Liver (tissue), 8 donors: ENCODE measurements at regions not wholly inside any gene's neighbourhood (a gene's known extent, or its start where the extent isn't known, plus 50 kb on each side); places are given as distances from the start of the nearest gene placed in this dataset.

Experiments used
- DNase-seq: peaks from one replicate; pipeline ENCODE4 v3.0.0-alpha.2; 2017; ENCODE audit warnings: low spot score
- H3K27ac ChIP-seq, 2 donors: one replicate each; pipeline ENCODE4 v1.7.0; 2013; ENCODE audit warnings: inconsistent platforms in 2 of 2, low read length in 2 of 2, control low read depth in 1 of 2, low read depth in 1 of 2, mild to moderate bottlenecking in 1 of 2
- H3K27me3 ChIP-seq, 4 donors: one replicate each; pipeline versions ENCODE4 v1.6.1 to v1.7.0; 2013; ENCODE audit warnings: low read length in 3 of 4, inconsistent platforms in 1 of 4, mild to moderate bottlenecking in 1 of 4, moderate library complexity in 1 of 4; ENCODE audit not compliant: control insufficient read depth in 4 of 4, insufficient read depth in 4 of 4
- H3K36me3 ChIP-seq, 4 donors: one replicate each; pipeline versions ENCODE4 v1.6.1 to v1.7.0; 2013; ENCODE audit warnings: low read length in 3 of 4, mild to moderate bottlenecking in 3 of 4, low read depth in 1 of 4, moderate library complexity in 1 of 4; ENCODE audit not compliant: control insufficient read depth in 4 of 4, insufficient read depth in 3 of 4
- H3K4me1 ChIP-seq, 4 donors: one replicate each; pipeline versions ENCODE4 v1.6.1 to v1.7.0; 2013; ENCODE audit warnings: low read length in 3 of 4, mild to moderate bottlenecking in 3 of 4, moderate library complexity in 1 of 4; ENCODE audit not compliant: control insufficient read depth in 4 of 4, insufficient read depth in 4 of 4
- H3K4me3 ChIP-seq, 3 donors: one replicate each; pipeline versions ENCODE4 v1.6.1 to v1.7.0; 2013; ENCODE audit warnings: low read length in 3 of 3, control low read depth in 1 of 3, low read depth in 1 of 3, mild to moderate bottlenecking in 1 of 3
- H3K9ac ChIP-seq, 2 donors: one replicate each; pipeline ENCODE4 v1.7.0; 2013; ENCODE audit warnings: low read length in 2 of 2, mild to moderate bottlenecking in 2 of 2, moderate library complexity in 2 of 2, control low read depth in 1 of 2, low read depth in 1 of 2
- H3K9me3 ChIP-seq, 4 donors: one replicate each; pipeline versions ENCODE4 v1.6.1 to v1.7.0; 2013; ENCODE audit warnings: low read length in 3 of 4; ENCODE audit not compliant: control insufficient read depth in 4 of 4
- EGR1 ChIP-seq, 2 donors: IDR thresholded peaks; 2 replicates each; pipeline ENCODE4 v1.6.1; 2016 to 2018; ENCODE audit warnings: antibody characterized with exemption in 2 of 2, low read depth in 2 of 2
- FOXA2 ChIP-seq: IDR thresholded peaks from 2 replicates; pipeline ENCODE4 v1.6.1; 2016; ENCODE audit warnings: antibody characterized with exemption
- NR2F2 ChIP-seq: IDR thresholded peaks from 2 replicates; pipeline ENCODE4 v1.6.1; 2016; ENCODE audit warnings: antibody characterized with exemption
- RAD21 ChIP-seq, 2 donors: IDR thresholded peaks; 2 replicates each; pipeline ENCODE4 v1.6.1; 2016; ENCODE audit warnings: antibody characterized with exemption in 2 of 2, mild to moderate bottlenecking in 2 of 2
- RXRA ChIP-seq, 2 donors: IDR thresholded peaks; 2 replicates each; pipeline ENCODE4 v1.6.1; 2017 to 2018; ENCODE audit warnings: antibody characterized with exemption in 2 of 2, mild to moderate bottlenecking in 1 of 2
- SP1 ChIP-seq: IDR thresholded peaks from 2 replicates; pipeline ENCODE4 v1.6.1; 2018; ENCODE audit warnings: antibody characterized with exemption, mild to moderate bottlenecking
- WGBS: extraction: QIAGEN DNeasy Blood & Tissue Kit; methylation state at CpG from one replicate; pipeline ENCODE4 v1.1.7; 2013; 5-methylcytosine and 5-hydroxymethylcytosine counted together
- TF ChIP-seq, protein P1 (sequence below): fragments of 150-350 bp; IDR thresholded peaks from 2 replicates; pipeline ENCODE4 v1.5.1; 2017; ENCODE audit warnings: improper control_type of control experiment, low read depth, low read length; ENCODE audit not compliant: missing input control
- donor health status: healthy.
- donor health status: healthy.
- donor health status: healthy.
- donor health status: healthy.
- donor health status: healthy.

DNA sequence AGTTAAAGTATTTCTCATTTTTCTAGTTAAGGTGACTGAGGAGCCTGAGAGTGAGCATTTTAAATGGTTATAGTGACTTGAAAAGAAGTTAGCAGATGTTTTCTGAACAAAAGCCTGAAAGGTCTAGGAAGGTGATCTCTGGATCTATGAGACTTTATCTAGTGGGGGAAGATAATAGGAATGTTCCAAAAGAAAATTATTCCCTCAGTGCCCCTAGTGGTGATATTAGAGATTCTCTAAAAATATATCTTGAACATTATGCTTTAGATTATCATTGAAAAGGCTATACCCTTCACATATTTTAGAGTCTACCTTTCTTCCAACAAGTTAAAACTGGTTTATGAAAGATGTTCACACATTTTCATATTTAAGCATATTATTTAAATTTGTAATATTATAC is 69.0 kb upstream of the SPANXN1 start:
- no peak for DNase-seq
- H3K27me3 ChIP-seq, result no peaks in the 10 kb centered on the region
- TF ChIP-seq RAD21 (IDR thresholded peaks at IDR 0.05) (peak in 1 of 2 donors; percentile 8), SP1 (no peak)
- TF ChIP-seq, protein P1, sequence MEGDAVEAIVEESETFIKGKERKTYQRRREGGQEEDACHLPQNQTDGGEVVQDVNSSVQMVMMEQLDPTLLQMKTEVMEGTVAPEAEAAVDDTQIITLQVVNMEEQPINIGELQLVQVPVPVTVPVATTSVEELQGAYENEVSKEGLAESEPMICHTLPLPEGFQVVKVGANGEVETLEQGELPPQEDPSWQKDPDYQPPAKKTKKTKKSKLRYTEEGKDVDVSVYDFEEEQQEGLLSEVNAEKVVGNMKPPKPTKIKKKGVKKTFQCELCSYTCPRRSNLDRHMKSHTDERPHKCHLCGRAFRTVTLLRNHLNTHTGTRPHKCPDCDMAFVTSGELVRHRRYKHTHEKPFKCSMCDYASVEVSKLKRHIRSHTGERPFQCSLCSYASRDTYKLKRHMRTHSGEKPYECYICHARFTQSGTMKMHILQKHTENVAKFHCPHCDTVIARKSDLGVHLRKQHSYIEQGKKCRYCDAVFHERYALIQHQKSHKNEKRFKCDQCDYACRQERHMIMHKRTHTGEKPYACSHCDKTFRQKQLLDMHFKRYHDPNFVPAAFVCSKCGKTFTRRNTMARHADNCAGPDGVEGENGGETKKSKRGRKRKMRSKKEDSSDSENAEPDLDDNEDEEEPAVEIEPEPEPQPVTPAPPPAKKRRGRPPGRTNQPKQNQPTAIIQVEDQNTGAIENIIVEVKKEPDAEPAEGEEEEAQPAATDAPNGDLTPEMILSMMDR, result peak; percentile 13
- no peaks in the 10 kb centered on the region for H3K4me1 ChIP-seq
- H3K9ac ChIP-seq, result no peak overlapping the region
- no peak overlapping the region for H3K27ac ChIP-seq
- peaks cover 0 to 1% (median 0%) of the 10 kb centered on the region in 4 donors for H3K9me3 ChIP-seq
- H3K4me3 ChIP-seq, result no peak overlapping the region
- H3K36me3 ChIP-seq, result no peaks in the 10 kb centered on the region

GRCh38 chrX:145190801-145191389 is 56.4 kb upstream of the SPANXN1 start:
- Histone ChIP-seq H3K27ac (no peak overlapping the region), H3K4me1 (no peaks in the 10 kb centered on the region), H3K9ac (no peak overlapping the region), H3K9me3 (no peaks in the 10 kb centered on the region), H3K27me3 (peaks cover 0 to 2% (median 0%) of the 10 kb centered on the region in 4 donors), H3K36me3 (no peaks in the 10 kb centered on the region), H3K4me3 (no peak overlapping the region)
- WGBS, result 63% methylated on average over 3 of the region's 3 CpGs
- TF ChIP-seq NR2F2, result no peak
- TF ChIP-seq FOXA2, result no peak
- TF ChIP-seq, protein P1, result peak; percentile 38
- TF ChIP-seq RAD21 (IDR thresholded peaks at IDR 0.05), result peak; percentile 62 to 74
- TF ChIP-seq RXRA (IDR thresholded peaks at IDR 0.05), result no peak
- TF ChIP-seq EGR1 (IDR thresholded peaks at IDR 0.05; ENCODE audit: low read depth in 2 of 2), result no peak
- DNase-seq, result no peak
